Activated B cell treated with CpG ODN at 0.5 μM for 24 hours (primary cell): ENCODE measurements at regions not wholly inside any gene's neighbourhood (a gene's known extent, or its start where the extent isn't known, plus 50 kb on each side); places are given as distances from the start of the nearest gene placed in this dataset.

ENCODE experiments used
- ATAC-seq: fragments of 200-7000 bp; cut with Tn5 transposase; one replicate; pipeline ENCODE4 v1.10.0; 2021; ENCODE audit warnings: low read depth, mild to moderate bottlenecking, moderate library complexity
- CTCF ChIA-PET: fragments of 350-600 bp; sonication (Branson Sonifier 250); formaldehyde crosslinking; loops from one replicate; lab custom pipeline; 2021; ENCODE audit warnings: antibody characterized with exemption; lab: Charles Lee
- POLR2A ChIA-PET: fragments of 350-600 bp; sonication (Branson Sonifier 250); formaldehyde crosslinking; loops from one replicate; lab custom pipeline; 2021; ENCODE audit warnings: antibody characterized with exemption; lab: Charles Lee
- DNase-seq: peaks from one replicate; pipeline ENCODE4 v3.0.0; 2022
- H3K27ac Mint-ChIP-seq: one replicate; pipeline ENCODE4 v1.8.0; 2020; ENCODE audit warnings: mixed read lengths
- H3K27me3 Mint-ChIP-seq: one replicate; pipeline ENCODE4 v1.8.0; 2021; ENCODE audit warnings: mixed read lengths
- H3K36me3 Mint-ChIP-seq: one replicate; pipeline ENCODE4 v1.8.0; 2021; ENCODE audit warnings: low read depth, mixed read lengths
- H3K4me1 Mint-ChIP-seq: one replicate; pipeline ENCODE4 v1.8.0; 2021; ENCODE audit warnings: mixed read lengths
- H3K4me3 Mint-ChIP-seq: one replicate; pipeline ENCODE4 v1.8.0; 2020; ENCODE audit warnings: mild to moderate bottlenecking, mixed read lengths
- H3K9me3 Mint-ChIP-seq: one replicate; pipeline ENCODE4 v1.8.0; 2020; ENCODE audit warnings: mixed read lengths
- intact Hi-C: fragments of 100-400 bp; cut with micrococcal nuclease; formaldehyde crosslinking; loops from one replicate; pipeline ENCODE4 v1.15.1; 2024
- TF ChIP-seq, protein P1 (sequence below): fragments of 200-600 bp; IDR thresholded peaks from one replicate; pipeline ENCODE4 v1.8.0; 2022; ENCODE audit warnings: antibody characterized with exemption, mild to moderate bottlenecking

GRCh38 chr5:28414619-28415018 is 1376.2 kb upstream of the CDH9 start:
- ATAC-seq, result no peak
- H3K27ac Mint-ChIP-seq, result no peak overlapping the region
- peaks cover 10% of the 10 kb centered on the region for H3K9me3 Mint-ChIP-seq
- H3K4me1 Mint-ChIP-seq, result no peaks in the 10 kb centered on the region
- H3K27me3 Mint-ChIP-seq, result no peaks in the 10 kb centered on the region
- intact Hi-C loops, result no loop called here
- no peak overlapping the region for H3K4me3 Mint-ChIP-seq
- ChIA-PET CTCF (no interaction called here), POLR2A (no interaction called here)
- no peak for DNase-seq
- H3K36me3 Mint-ChIP-seq, result no peaks in the 10 kb centered on the region
- TF ChIP-seq, protein P1, sequence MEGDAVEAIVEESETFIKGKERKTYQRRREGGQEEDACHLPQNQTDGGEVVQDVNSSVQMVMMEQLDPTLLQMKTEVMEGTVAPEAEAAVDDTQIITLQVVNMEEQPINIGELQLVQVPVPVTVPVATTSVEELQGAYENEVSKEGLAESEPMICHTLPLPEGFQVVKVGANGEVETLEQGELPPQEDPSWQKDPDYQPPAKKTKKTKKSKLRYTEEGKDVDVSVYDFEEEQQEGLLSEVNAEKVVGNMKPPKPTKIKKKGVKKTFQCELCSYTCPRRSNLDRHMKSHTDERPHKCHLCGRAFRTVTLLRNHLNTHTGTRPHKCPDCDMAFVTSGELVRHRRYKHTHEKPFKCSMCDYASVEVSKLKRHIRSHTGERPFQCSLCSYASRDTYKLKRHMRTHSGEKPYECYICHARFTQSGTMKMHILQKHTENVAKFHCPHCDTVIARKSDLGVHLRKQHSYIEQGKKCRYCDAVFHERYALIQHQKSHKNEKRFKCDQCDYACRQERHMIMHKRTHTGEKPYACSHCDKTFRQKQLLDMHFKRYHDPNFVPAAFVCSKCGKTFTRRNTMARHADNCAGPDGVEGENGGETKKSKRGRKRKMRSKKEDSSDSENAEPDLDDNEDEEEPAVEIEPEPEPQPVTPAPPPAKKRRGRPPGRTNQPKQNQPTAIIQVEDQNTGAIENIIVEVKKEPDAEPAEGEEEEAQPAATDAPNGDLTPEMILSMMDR, result no peak

DNA sequence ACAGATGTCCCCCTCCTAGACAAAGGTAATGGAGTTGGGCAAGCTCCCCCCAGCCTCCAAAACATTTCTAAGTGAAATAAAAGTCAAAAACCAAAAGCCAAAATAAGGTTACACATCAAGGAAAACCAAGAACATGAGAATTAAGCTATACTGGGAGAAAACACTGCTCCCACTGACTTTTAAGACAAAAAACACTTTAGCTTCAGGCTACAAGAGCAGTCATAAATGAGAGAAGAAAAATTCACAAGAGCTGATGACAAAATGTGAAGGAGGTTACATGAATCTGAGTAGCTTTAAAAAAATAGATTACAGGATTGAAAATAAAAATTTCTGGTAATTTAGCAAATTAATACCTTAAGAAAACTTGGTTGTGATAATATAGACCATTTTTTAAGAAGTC is 1370.3 kb upstream of the CDH9 start:
- peaks cover 7% of the 10 kb centered on the region for H3K9me3 Mint-ChIP-seq
- no peak overlapping the region for H3K27ac Mint-ChIP-seq
- ChIA-PET CTCF (no interaction called here), POLR2A (no interaction called here)
- ATAC-seq (no peak), DNase-seq (no peak)
- H3K36me3 Mint-ChIP-seq, result no peaks in the 10 kb centered on the region
- H3K4me3 Mint-ChIP-seq, result no peak overlapping the region
- no peaks in the 10 kb centered on the region for H3K4me1 Mint-ChIP-seq
- no peaks in the 10 kb centered on the region for H3K27me3 Mint-ChIP-seq
- TF ChIP-seq, protein P1, result no peak
- intact Hi-C loops, result no loop called here

DNA sequence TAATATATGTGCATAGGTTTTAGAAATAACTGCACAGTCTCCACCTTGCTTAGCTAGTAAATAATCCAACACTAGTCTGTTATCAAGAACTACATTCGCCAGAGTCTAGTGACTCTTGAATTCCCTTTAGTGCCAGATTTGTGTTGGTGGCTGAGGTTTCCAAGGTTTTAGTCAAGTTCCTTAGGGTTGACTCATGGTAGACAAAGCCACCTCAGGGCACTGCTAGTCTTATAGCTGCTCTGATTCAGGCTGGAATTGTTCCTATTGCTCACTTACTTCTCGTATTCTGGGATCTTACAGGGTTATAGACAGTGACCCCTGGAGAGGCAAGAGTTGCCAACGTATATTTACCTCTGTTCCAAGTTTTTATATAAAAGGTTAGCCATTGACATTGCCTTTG is 1369.8 kb upstream of the CDH9 start:
- no peak overlapping the region for H3K4me3 Mint-ChIP-seq
- H3K36me3 Mint-ChIP-seq, result no peaks in the 10 kb centered on the region
- no peaks in the 10 kb centered on the region for H3K4me1 Mint-ChIP-seq
- ChIA-PET CTCF (no interaction called here), POLR2A (no interaction called here)
- H3K9me3 Mint-ChIP-seq, result peaks cover 5% of the 10 kb centered on the region
- intact Hi-C loops, result no loop called here
- no peak for ATAC-seq
- TF ChIP-seq, protein P1, result no peak
- no peak overlapping the region for H3K27ac Mint-ChIP-seq
- no peaks in the 10 kb centered on the region for H3K27me3 Mint-ChIP-seq
- DNase-seq, result no peak

DNA sequence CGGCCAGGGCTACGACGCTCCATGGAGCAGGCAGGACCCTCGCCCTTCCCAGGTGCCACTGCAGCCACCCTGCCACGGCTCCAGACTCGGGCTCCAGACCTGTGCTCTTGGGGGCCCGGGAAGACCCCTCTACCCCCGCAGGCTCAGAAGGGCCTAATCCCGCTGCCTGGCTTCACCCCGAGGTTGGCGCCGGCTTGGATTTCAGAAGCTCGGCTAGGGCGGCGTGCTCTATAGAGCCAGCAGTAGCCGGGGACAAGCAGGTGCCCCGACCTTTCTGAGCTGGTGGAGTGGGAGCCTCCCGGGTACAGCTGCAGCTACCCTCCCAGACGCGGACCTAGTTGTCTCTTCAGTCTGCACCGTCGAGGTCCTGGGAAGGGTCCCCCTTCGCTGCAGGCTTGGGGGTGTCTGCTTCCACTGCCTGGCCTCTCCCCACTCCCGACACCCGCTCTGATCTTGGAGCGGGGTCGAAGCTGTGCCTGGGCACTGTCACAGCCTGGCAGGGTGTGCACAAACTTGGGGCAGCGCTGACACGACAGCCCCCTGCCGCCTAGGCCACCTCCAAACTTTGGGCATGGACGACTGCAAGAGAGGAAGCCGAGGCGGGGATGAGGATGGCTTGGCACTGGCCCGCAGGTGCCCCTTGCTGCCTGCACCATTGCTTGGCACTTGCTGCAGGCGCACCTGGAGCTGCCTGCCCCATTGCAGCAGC is 1366.1 kb upstream of the CDH9 start:
- TF ChIP-seq, protein P1, result no peak
- Mint-ChIP-seq H3K27ac (no peak overlapping the region), H3K27me3 (no peaks in the 10 kb centered on the region), H3K36me3 (no peaks in the 10 kb centered on the region), H3K4me3 (no peak overlapping the region), H3K4me1 (no peaks in the 10 kb centered on the region), H3K9me3 (peaks cover 3% of the 10 kb centered on the region)
- POLR2A ChIA-PET, result no interaction called here
- ATAC-seq (no peak), DNase-seq (no peak)
- CTCF ChIA-PET, result no interaction called here
- intact Hi-C loops, result no loop called here

DNA sequence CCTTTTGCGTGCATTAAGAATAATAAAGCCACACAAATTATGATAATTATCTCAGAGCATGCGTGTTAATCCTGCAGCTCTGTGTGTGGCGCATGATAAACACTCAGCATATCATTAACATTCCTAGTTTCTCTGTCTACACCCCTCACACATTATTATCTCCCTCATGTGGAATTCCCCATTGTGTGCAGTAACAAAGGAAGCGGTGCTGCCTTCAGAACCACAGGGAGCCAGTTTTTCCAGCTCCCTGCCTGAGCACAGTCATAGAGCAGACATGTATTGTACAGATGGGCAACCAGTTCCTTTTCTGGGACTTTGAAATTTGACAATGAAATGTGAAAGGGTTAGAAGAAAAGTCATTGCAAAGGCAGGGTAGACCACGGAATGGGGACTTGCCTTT is 1365.5 kb upstream of the CDH9 start:
- Mint-ChIP-seq H3K27ac (no peak overlapping the region), H3K27me3 (no peaks in the 10 kb centered on the region), H3K4me3 (no peak overlapping the region), H3K9me3 (peaks cover 3% of the 10 kb centered on the region), H3K4me1 (no peaks in the 10 kb centered on the region), H3K36me3 (no peaks in the 10 kb centered on the region)
- DNase-seq (no peak), ATAC-seq (no peak)
- ChIA-PET CTCF (no interaction called here), POLR2A (no interaction called here)
- intact Hi-C loops, result no loop called here
- TF ChIP-seq, protein P1, result no peak
